ENCODE measurements at regions not wholly inside any gene's neighbourhood (a gene's known extent, or its start where the extent isn't known, plus 50 kb on each side); places are given as distances from the start of the nearest gene placed in this dataset.

GRCh38 chr2:48910961-48911360, 155.4 kb upstream of the LHCGR start:
- Histone ChIP-seq H3K27ac (ENCODE audit: low read depth, low read length) (no peak overlapping the region), H4K8ac (ENCODE audit: extremely low read depth, insufficient read depth, low read length) (no peak overlapping the region), H2BK15ac (ENCODE audit: low read length) (no peak overlapping the region), H2BK120ac (replicated peaks; ENCODE audit: low read depth, low read length) (no peak overlapping the region), H3K14ac (ENCODE audit: insufficient read length) (no peak overlapping the region), H3K23ac (ENCODE audit: insufficient read length) (no peak overlapping the region), H3K56ac (replicated peaks; ENCODE audit: insufficient read length, low read depth, low read length) (no peak overlapping the region), H3K4ac (replicated peaks; ENCODE audit: insufficient read length, low read depth, low read length) (no peak overlapping the region), H3K4me3 (ENCODE audit: extremely low read depth in 1 of 4, insufficient read depth in 2 of 4, low read depth in 3 of 4, low read length in 4 of 4) (no peak overlapping the region), H2BK5ac (ENCODE audit: low read depth, low read length) (no peak overlapping the region), H4K5ac (ENCODE audit: insufficient read length, low read depth, low read length) (no peak overlapping the region), H3K18ac (ENCODE audit: extremely low read depth, low read length) (no peak overlapping the region), H3K9me3 (ENCODE audit: insufficient read depth in 2 of 2, low read depth in 1 of 2, low read length in 1 of 2) (no peaks in the 10 kb centered on the region), H3K4me1 (replicated peaks in 1 of 4; ENCODE audit: control insufficient read depth in 3 of 4, insufficient read depth in 4 of 4, low read length in 3 of 4) (no peaks in the 10 kb centered on the region), H3K36me3 (ENCODE audit: control insufficient read depth in 2 of 4, insufficient read depth in 4 of 4, low read length in 3 of 4) (no peaks in the 10 kb centered on the region), H2AFZ (ENCODE audit: low read length) (no peak overlapping the region), H4K91ac (replicated peaks; ENCODE audit: insufficient read length, low read length) (no peak overlapping the region), H3K9ac (replicated peaks in 1 of 4; ENCODE audit: extremely low read depth in 1 of 4, low read depth in 3 of 4, low read length in 3 of 4) (no peak overlapping the region), H2AK5ac (ENCODE audit: low read depth, low read length) (no peak overlapping the region), H2BK20ac (ENCODE audit: low read length) (no peak overlapping the region), H3K79me2 (ENCODE audit: control insufficient read depth in 1 of 2, insufficient read depth in 2 of 2, low read length in 2 of 2) (no peaks in the 10 kb centered on the region), H3K4me2 (ENCODE audit: insufficient read depth in 1 of 2, low read depth in 2 of 2, low read length in 2 of 2) (no peak overlapping the region), H3K23me2 (ENCODE audit: low read depth, low read length) (no peaks in the 10 kb centered on the region), H2BK12ac (ENCODE audit: low read depth, low read length) (no peak overlapping the region), H4K20me1 (replicated peaks in 1 of 2; ENCODE audit: control insufficient read depth in 1 of 2, insufficient read depth in 2 of 2, low read length in 2 of 2) (no peaks in the 10 kb centered on the region), H3K79me1 (ENCODE audit: low read depth, low read length) (no peaks in the 10 kb centered on the region; the same call in 1 of the 2 replicates), H3K27me3 (replicated peaks in 1 of 4; ENCODE audit: control insufficient read depth in 3 of 4, extremely low read depth in 1 of 4, insufficient read depth in 3 of 4, low read length in 3 of 4) (no peaks in the 10 kb centered on the region)
- FAIRE-seq (no peak), DNase-seq (ENCODE audit: low read depth in 1 of 2, low spot score in 2 of 2) (no peak)
- TF ChIP-seq MAX (IDR thresholded peaks at IDR 0.05) (no peak), NRF1 (IDR thresholded peaks at IDR 0.05; ENCODE audit: low read depth, low read length) (no peak), SAP30 (IDR thresholded peaks at IDR 0.05; ENCODE audit: insufficient read depth, insufficient replicate concordance, low read length) (no peak), HDAC6 (IDR thresholded peaks at IDR 0.05; ENCODE audit: low read depth, low read length) (no peak), GTF2F1 (IDR thresholded peaks at IDR 0.05; ENCODE audit: borderline replicate concordance, low read depth, low read length) (no peak), CHD2 (IDR thresholded peaks at IDR 0.05; ENCODE audit: low read length) (no peak), JUN (IDR thresholded peaks at IDR 0.05; ENCODE audit: low read depth, low read length) (no peak), FOSL1 (IDR thresholded peaks at IDR 0.05; ENCODE audit: insufficient read depth, low read depth, low read length) (no peak), EP300 (IDR thresholded peaks at IDR 0.05; ENCODE audit: borderline replicate concordance in 1 of 2, low read depth in 2 of 2, low read length in 2 of 2) (no peak), BACH1 (IDR thresholded peaks at IDR 0.05; ENCODE audit: low read length) (no peak), RAD21 (IDR thresholded peaks at IDR 0.05 in 1 of 2, conservative IDR thresholded peaks at IDR 0.05 in 1 of 2; ENCODE audit: low read depth in 2 of 2, low read length in 2 of 2) (no peak), SRF (IDR thresholded peaks at IDR 0.05; ENCODE audit: low read depth, low read length) (no peak), RNF2 (IDR thresholded peaks at IDR 0.05; ENCODE audit: borderline replicate concordance, low read depth, low read length, missing control alignments, poor library complexity, severe bottlenecking) (no peak), SUZ12 (IDR thresholded peaks at IDR 0.05; ENCODE audit: low read length) (no peak), GABPA (IDR thresholded peaks at IDR 0.05; ENCODE audit: borderline replicate concordance, insufficient read depth, low read length) (no peak)
- POLR2A ChIA-PET (ENCODE audit: partially characterized antibody): no interaction called here
- CTCF ChIA-PET (ENCODE audit: partially characterized antibody): interaction anchor here (0.6 to 2.5 kb wide), 4 partner anchors 9 to 320 kb away, joined by 3 to 6 read pairs (median 3); no protein-coding TSS in a partner anchor
